ENCODE measurements at regions not wholly inside any gene's neighbourhood (a gene's known extent, or its start where the extent isn't known, plus 50 kb on each side); places are given as distances from the start of the nearest gene placed in this dataset.

GRCh38 chr6:68391953-68392352 is 243.1 kb upstream of the ADGRB3 start:
- DNase-seq (ENCODE audit: low spot score), result no peak

GRCh38 chr6:68372991-68373390 is 262.1 kb upstream of the ADGRB3 start:
- no peak for DNase-seq (ENCODE audit: low spot score)

DNA sequence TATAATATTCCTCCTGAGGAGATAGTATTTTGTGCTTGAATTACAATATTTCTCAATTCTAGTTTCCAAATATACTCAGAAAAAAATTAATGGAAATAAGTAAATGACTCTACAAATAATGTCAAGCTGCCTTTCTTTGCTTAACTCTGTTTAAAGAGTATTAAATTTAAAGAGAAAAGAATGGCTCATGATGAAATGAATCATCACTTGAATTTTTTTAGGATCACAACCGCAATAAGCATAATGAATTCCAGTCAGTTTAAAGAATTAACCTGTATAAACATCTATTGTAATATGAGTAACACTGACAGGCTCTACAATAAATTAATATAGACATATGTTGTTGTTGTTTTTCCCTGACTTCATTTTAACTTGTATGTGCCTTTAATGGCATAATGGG is 266.2 kb upstream of the ADGRB3 start:
- no peak for DNase-seq (ENCODE audit: low spot score)

- DNase-seq (ENCODE audit: low spot score), result no peak
These were observed 270.7 kb upstream of the ADGRB3 start for GRCh38 chr6:68364271-68364805.

GRCh38 chr6:68343901-68344300 is 291.2 kb upstream of the ADGRB3 start:
- peak; percentile 55 for DNase-seq (ENCODE audit: low spot score)

- DNase-seq (ENCODE audit: low spot score), result no peak
These were observed 292.8 kb upstream of the ADGRB3 start for GRCh38 chr6:68342286-68342685.

DNA sequence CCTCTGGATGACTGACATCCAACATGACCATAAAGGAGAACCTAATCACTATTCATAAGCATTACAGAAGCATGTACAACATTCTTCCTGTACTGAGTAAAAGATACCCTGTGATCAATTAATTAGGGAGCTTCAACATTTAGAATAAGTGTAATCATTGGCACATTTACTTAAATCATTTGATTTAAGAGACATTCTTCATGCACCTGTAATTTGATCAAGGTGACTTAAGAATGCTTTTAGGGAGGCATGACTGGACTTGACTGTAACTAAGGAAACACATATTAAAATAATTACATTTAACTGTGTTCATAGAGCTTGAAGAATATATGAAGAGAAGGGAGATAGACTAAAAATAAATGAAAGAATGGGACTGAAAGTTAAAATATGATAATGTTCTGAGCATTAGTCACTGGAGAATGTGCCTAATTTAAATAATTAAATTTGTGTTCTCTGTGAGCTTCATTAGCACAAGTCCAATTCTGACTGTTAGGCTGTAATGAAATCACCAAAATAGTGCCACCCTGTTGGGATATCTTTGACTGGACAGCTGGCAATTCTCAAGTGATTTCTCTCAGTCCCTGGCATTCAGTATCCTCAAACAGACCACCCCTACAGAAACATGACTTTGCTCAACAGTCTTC is 295.5 kb upstream of the ADGRB3 start:
- DNase-seq (ENCODE audit: low spot score), result no peak

GRCh38 chr6:68333442-68333841 is 301.6 kb upstream of the ADGRB3 start:
- no peak for DNase-seq (ENCODE audit: low spot score)

GRCh38 chr6:68328156-68328555 is 306.9 kb upstream of the ADGRB3 start:
- DNase-seq (ENCODE audit: low spot score), result no peak

- DNase-seq (ENCODE audit: low spot score), result no peak
These were observed 308.3 kb upstream of the ADGRB3 start for GRCh38 chr6:68326762-68327161.

- no peak for DNase-seq (ENCODE audit: low spot score)
These were observed 317.7 kb upstream of the ADGRB3 start for GRCh38 chr6:68317366-68317765.

- peak; percentile 4 for DNase-seq (ENCODE audit: low spot score)
These were observed 321.2 kb upstream of the ADGRB3 start for GRCh38 chr6:68313911-68314310.

DNA sequence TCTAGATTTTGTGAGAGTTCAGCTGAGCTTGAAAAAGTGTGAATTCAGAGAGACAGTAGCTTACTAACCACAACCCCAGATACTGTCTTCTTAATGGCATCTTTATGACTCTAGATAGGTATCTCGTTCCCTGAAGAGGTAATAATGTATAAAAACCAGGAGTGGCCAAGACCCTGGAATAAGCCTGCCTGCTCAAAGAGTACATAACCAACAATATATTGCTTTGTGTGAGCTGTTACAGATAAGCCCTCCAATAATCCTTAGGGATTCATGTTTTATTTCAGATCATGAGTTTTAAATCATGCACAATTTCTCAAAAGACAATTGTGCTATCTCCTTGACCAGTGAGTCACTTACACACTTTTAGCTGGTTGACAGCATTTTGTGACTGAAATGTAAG is 327.8 kb upstream of the ADGRB3 start:
- DNase-seq (ENCODE audit: low spot score), result no peak

- DNase-seq (ENCODE audit: low spot score), result no peak
These were observed 339.0 kb upstream of the ADGRB3 start for GRCh38 chr6:68296126-68296525.

DNA sequence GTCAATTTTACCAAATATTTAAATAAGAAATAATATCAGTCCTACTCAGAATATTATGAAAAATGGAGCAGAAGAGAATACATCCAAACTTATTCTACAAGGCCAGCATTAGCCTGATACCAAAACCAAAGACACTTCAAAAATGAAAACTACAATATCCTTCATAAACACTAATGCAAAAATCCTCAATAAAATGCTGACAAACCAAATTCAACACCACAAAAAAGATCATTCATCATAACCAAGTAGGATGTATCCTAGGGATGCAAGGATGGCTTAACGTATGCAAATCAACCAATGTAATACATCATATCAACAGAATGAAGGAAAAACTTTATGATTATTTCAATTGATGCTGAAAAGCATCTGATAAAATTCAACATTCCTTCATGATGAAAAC is 352.4 kb upstream of the ADGRB3 start:
- DNase-seq (ENCODE audit: low spot score), result no peak

GRCh38 chr6:68279793-68280557 is 355.1 kb upstream of the ADGRB3 start:
- peak; percentile 53 for DNase-seq (ENCODE audit: low spot score)

- no peak for DNase-seq (ENCODE audit: low spot score)
These were observed 361.8 kb upstream of the ADGRB3 start for GRCh38 chr6:68273297-68273696.

DNA sequence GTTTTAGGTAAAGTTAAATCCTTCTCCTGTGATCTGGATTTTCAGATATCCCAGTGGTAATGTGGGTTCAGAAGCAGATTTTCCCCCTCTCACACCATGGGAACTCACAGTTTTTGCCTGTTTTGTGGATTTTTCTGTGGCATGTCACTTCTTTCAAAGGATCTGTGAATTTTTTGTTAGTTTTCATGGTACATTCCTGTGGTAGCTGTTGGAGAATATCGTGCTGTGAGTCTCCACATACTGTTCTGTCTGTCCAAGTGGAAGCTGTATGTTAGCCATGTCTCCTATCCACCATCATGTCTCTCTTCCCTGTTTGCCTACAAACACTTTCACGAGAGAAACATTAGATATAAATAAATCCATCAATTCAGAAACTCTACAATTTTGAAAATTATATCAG is 378.7 kb upstream of the ADGRB3 start:
- no peak for DNase-seq (ENCODE audit: low spot score)

- no peak for DNase-seq (ENCODE audit: low spot score)
These were observed 382.4 kb upstream of the ADGRB3 start for GRCh38 chr6:68252632-68253031.

DNA sequence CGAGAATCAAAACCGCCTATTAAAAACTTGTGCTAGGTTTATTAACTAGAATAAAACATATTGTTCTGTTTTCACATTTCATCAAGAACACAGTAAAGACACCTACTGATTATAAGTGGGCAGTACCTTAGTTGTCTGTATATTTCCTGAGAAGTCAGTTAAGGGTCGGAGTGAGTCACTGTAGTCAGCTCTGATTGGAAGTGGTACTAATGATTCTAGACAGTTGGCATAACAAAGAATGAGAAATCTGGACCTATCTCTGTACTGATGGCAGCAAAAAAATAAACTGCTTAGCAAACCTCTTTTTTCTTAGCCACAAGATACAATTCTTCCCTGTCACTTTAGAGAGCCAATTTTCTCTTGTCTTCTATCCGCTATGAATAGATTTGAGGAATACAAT is 387.3 kb upstream of the ADGRB3 start:
- peak; percentile 1 for DNase-seq (ENCODE audit: low spot score)

DNA sequence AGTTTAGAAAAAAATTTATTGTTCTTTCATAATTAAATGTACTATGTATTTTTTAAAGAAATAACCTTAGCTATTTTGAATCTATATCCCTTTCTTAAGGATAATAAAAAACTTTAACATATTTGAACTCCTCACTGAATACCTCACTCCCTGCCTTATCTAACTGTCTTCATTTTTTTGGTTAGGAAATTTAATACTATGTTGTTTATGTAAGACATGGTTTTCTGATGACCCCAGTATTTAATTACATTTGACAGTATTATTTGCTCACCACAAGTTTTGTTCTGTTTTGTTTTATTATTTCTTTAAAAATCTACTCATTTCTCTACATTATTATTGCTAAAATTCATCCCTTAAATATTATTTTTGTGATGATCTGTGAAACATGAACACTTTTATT is 394.4 kb upstream of the ADGRB3 start:
- DNase-seq (ENCODE audit: low spot score), result no peak

- no peak for DNase-seq (ENCODE audit: low spot score)
These were observed 396.0 kb upstream of the ADGRB3 start for GRCh38 chr6:68239034-68239433.

DNA sequence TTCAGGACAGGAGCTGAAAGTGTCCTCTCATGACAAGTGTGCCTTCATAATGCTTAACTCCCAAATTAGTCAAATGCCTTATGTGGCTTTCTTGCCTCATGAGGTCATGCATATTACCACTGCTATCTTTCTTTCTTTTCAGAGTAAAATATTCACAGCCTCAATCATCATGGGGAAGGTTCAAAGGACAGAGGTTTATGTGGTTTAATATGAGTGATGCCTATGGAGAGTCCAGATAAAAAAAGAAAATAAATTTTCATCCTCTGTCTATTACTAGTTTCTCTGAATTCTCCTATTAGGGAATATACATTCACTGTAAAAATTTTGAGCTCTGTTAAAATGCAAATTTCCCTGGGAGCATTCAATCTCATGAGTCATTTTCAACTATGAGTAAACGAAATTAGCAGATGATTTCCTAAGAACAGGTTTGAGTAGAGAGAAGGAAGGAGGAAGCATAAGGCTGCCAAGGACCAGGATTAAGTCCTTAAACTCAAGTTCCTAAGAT is 396.9 kb upstream of the ADGRB3 start:
- DNase-seq (ENCODE audit: low spot score), result peak; percentile 45
